Activated CD4-positive, alpha-beta T cell treated with anti-CD3 and anti-CD28 coated beads for 4 hours (primary cell): ENCODE measurements at regions not wholly inside any gene's neighbourhood (a gene's known extent, or its start where the extent isn't known, plus 50 kb on each side); places are given as distances from the start of the nearest gene placed in this dataset.
A peak's percentile ranks its signal among the peaks of the same experiment; 100 is the strongest.
"Not testable (repeated sequence)": the region's sequence is repeated elsewhere in the genome, so short reads cannot be mapped to it uniquely, and the experiment has no call there.

Experiments used
- DNase-seq, 2 donors: peaks; one replicate each; pipeline ENCODE4 v3.0.0-alpha.2; 2020

DNA sequence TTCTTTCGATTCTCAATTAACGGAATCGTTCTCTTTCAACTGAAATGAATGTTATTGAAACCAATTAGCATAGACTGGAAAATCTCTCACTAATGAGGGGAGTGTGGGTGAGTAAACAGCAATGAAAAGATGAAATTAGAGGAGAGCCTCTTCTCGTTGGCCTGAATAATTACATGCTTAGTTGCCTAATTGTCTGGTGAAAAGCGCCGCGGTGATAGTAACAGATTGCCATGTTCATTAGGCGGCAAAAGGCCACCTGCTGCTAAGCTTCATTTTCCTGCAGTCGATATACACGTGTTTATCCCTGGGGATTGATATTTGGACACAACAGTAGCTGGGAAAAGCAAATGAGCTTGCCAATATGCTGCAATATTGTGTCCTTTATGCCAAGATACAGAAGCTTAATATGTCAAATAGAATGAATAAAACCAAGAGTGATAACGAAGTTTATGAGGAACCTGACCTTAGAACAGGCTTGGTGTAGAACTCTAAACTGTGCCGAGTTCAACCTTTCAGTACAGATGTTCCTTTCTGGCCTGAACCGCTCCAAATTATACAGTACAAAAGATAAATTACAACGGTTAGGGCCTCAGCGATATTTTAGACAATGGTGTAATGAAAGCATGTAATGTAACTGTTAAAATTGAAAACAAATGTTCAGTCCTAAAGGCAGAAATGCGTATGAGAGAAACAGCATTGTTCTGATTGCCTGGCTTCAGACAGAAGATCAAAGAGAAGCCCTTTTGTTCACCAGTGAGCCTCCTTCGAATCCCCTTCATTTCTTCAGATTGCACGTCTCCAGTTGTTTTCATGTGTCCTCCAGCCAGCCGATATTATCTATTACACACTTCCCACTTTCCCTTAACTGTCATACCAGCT lies 185.2 kb downstream of the SHOX2 start:
- DNase-seq, result no peak

DNA sequence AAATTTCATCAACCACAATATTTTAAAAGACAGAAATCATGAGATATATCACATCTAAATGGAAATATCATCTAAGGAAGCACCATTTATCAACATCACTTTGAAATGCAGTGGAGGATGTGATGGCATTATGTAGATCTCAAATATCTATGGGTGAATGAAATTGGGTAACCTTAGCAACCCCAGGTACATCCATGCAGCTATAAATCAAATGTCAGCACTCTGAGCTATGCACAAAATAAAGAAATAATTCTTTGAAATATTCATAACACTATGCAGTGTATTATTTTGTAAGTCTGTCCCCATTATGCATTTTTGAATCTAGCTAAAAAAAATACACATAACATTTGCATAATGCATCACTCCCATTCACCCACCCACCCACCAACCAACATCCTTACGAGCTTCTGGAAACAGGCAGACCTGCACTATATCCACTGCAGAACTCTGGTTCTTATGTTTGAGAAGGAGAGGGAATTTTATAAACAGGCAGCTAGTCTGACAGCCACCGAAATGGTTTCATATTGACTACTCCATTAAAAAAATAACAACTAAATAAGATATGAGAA lies 186.8 kb downstream of the SHOX2 start:
- DNase-seq, result no peak

DNA sequence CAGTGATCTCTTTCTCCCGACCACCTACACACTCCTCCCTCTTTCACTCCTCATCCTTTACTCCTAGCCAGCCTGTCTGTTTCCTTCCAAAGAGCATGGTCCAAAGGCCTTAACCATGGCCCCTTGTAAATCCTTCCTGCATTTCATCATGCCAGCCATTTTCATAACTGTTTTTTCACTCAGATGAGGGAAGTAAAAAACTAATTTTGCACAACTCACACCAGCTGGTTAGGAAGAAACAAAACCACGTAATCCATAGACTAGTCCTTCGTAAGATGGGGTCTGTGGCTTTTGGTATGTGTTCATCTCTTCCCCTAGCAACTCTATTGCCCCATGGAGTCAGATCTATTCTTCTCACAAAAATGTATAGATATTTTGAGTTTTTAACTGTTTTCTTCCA lies 187.8 kb downstream of the SHOX2 start:
- DNase-seq, result no peak

DNA sequence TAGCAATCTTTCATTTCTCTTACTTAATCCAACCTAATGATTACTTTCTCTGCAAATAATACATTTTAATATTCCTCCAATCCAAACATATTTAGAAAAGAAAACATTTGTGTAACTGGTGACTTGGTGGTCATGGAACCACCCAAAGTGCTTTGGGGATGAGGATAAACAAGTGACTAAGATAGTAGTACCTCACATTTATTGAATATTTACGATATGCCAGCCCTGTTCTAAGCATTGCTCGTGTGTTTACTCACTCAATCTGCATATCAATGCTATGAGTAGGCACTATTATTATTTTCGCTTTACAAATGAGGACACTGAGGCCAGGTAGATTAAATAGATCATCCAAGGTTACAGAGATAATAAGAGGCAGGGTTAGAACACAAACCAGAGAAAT lies 189.5 kb downstream of the SHOX2 start:
- no peak for DNase-seq

DNA sequence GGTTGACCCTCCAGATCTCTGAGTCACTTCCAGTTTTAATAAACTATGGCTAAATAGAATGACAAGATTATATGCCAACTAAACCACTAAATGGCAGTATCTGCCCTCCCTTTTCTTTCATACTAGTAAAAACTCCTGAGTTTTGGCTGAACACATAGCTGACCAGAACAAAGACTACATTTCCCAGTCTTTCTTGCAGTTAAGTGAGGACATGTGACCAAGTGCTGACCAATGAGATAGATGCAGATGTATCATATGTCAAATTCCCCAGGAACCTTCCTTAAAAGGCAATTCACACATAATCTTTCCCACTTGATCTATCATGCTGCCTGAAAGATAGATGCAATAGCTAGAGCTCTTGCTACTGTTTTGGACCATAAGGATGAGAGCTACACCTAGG lies 191.3 kb downstream of the SHOX2 start:
- DNase-seq, result no peak

DNA sequence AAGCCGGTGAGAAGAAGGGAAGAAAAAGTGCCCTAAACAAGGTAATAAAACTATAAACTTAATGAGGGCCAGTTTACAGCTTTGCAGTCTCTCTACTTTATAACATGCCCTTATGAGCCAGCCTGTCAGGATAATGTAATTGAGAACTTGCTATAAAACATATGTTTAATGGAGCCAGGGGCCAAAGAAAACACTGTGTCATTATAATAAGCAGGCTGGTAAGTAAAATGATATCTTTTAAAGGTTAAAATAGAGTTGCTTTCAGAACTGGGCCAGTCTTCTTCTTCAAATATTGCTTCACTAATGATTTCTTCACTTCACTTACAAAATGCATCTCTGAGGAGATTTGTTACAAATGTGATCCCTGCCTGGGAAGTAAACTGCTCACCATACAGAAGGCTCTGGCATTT lies 192.5 kb downstream of the SHOX2 start:
- DNase-seq, result no peak

DNA sequence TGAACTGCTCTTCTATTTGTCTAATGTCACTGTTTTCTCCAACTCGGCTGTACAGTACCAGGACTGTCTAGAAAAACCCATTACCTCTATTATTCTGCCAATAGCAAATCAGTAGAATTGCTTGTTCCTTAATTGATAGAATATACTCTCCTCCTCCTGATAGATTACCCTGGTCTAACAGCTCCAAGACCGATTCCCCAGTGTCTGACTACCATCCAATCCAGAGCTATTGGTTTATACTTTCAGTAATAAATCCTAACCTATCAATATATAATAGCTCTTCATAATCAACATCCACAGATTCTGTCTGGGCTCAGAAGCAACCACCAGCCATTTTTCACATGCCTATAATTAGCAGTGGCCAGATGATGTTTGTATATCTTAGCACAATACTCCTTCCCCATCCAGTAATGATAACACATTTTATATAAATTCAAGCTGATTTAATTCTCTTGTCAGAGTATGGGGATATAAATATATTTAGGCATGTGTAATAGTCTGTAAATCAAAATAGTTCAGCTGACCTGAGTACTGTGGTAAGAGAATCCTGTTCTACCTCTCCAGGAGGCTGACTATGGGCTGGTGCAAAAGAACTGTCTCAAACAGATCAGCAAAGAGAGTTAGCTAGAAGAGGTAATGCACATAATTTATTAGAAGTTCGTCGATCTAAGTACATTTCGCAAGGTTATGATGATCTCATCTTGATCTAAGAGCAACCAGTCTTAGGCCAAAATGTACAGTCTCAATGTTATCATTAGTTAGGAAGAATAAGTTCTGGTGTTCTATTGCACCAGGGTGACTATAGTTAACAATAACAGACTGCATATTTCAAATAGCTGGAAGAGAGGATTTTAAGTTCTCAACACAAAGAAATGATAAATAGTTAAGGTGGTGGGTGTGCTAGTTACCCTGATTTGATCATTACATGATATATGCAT lies 193.4 kb downstream of the SHOX2 start:
- DNase-seq, result no peak

DNA sequence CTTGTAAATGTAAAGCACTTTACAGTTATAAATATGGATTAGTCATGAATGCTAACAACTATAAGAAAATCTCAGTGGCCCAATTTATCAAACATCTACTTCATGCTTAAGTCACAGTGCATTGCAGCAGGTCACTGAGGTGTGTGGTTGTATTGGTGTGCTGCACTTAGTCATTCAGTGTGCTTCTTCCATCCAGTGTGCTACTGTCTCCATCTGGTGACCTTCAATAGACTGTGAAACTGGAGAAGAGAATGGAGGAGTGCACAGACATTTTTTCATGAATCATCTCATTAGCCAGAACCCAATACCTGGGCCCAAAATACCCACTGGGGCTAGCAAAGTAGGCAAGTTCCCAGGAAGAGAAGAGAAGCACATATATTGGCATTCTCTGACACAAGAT lies 199.6 kb downstream of the SHOX2 start:
- no peak for DNase-seq

DNA sequence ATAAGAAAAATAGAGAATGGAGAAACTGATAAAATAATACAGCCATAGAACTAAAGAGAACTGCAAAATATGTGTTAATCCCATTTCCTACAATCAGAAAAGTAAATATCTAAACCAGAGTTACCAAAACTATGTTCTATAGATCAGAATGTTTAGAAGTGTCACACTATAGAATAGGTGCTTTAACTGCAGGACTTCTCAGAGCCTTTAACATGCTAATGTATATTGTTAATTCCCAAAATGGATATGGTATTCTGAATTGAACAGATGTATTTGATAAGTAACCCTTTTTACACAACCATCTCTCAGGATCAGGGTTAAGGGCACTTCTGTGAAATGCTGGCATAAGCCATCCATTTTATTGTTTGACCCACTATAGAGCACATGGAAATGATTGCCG lies 200.3 kb downstream of the SHOX2 start:
- DNase-seq, result no peak

DNA sequence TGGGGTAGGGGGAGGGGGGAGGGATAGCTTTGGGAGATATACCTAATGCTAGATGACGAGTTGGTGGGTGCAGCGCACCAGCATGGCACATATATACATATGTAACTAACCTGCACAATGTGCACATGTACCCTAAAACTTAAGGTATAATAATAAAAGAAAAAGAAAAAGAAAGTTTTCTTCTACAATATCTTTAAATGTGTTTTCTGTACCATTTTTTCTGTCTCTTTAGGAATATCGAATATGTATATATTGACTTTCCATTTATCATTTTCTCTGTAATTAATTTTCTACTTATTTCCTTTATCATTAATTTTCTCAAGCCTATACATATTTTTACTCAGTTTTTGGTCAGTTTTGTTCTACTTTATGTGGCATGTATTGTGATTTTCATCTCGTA lies 203.5 kb downstream of the SHOX2 start:
- DNase-seq, result not testable (repeated sequence)

DNA sequence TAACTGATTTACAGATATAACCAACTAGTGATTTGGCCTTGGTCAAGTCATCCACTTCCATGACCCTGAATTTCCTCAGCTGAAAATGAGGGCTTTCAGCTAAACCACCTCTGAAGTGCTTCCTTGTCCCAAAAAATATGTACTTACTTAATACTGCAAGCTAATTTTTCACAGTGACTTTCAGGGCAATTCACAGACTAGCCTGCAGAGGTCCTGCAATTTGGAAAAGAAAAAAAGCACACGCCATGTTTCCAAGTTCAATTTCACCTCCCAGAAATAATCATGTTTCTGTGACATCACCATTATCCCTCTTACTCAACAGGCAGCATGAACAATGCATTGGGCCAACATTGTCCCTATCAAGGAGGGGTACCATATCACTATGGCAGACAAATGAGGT lies 218.2 kb downstream of the SHOX2 start:
- DNase-seq, result no peak

DNA sequence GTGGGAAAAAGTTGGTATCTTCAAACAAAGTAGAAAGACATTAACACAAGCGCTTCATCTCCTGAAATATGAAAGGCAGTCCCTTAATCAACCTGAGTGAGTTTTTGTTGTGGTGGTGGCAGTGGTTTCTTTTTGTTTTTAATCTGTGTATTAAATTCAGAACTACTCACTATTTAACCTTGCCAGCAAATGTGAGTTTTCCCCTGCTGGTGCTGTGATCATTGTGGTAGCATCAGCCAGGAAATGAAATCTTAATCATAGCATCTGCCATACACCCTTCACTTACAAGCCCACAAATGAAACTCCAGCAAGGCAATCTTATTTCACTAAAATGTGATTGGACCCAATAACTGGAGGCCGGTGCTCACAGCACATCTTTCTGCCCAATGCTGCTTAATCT lies 229.7 kb downstream of the SHOX2 start:
- DNase-seq, result no peak

DNA sequence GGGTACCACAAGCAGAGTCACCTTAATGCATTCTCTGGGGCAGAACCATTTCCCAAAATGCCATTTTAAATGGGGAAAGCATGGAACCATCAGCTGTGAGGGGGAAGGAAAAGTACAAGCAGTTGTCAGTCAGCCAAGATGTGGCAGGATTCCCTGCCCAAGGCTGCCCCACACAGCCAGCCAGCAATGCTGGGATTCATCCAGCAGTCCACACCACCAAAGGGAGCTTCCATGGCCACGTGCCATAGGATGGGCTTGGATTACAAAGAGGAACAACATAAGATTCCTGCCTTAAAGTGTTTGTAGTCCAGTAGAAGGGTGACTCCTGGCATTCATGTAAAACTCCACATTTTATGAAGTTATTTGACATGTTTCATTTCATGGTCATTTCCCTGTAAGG lies 233.3 kb downstream of the SHOX2 start:
- DNase-seq, result no peak

DNA sequence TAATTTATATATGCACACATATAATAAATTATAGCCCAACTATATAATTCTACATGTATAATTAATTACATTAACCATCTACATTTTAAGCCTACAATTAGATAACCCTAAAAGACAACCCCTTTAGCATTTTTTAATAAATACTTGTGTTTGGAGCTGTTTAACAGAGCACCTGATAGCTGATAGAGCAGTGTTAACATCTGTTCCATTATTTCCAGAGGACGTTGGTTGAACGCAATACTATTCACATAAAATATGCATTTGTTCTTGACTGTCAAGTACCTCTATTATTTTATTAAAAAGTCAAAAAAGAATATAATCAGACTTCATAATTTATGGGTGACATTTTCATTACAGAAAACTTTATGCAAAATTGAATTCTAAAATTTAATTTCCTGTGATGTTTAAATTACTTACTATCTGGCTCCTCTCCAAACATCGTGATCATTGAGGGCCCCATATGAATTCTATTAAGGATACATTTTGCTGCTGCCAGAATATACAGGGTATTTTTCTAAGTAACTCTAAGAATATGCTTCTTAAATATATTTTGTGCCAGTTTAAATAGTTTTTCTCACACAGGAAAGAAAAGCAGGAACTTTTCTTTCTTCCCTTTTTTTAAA lies 234.3 kb downstream of the SHOX2 start:
- no peak for DNase-seq

DNA sequence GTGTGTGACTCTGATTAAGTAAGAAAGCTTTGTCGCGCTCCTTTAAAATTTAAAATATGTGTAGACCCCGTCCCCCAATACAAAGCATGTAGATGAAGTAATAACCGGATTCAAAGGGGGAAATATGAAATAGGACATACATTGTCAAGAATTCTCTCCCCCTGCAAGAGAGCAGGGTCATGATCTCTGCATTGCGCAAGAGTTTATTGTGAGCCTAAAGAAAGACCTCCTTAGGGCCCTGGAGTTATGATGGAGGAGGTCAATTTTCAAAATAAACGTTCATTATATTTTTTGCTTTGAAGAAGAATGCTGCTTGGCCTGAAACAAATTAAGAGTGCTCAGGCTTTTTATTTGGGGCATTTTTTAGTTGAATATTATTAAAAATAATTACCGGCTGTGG lies 235.0 kb downstream of the SHOX2 start:
- DNase-seq, result no peak

DNA sequence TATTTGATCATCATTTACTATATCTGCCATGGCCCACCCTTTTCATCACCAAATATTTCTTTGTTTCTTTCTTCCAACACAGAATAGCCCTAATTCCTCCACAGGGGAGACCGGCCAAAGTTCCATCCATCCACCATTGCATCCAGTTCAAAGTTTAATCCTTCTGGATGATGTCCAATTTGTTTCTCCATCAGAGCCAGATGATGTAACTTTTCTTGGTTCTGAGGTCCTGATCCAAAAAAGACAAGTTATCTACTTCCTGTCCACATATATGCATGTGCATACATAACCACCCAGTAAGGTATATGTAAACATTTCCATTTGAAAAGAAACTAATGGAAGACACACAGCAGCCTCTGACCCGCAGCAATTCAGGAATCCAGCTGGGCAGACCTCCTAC lies 237.3 kb downstream of the SHOX2 start:
- DNase-seq, result no peak

DNA sequence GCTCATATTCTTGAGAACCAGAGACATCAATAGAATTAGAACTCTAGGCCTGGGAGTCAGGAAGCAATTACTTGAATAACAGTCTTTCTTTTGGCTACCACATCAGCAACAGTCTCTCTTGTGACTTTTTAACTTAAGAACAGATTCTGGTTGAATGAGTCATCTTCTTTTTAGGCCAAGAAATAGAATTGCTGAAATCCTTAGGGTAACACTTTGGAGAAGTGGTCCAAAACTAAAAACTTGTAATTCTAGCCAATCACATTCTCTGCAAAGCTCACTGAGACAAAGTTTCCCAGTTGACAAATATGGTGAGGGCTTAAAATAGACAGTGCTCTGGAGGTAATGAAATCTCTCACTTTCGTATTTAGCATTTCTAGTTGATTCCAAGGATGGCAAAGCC lies 238.0 kb downstream of the SHOX2 start:
- DNase-seq, result no peak

DNA sequence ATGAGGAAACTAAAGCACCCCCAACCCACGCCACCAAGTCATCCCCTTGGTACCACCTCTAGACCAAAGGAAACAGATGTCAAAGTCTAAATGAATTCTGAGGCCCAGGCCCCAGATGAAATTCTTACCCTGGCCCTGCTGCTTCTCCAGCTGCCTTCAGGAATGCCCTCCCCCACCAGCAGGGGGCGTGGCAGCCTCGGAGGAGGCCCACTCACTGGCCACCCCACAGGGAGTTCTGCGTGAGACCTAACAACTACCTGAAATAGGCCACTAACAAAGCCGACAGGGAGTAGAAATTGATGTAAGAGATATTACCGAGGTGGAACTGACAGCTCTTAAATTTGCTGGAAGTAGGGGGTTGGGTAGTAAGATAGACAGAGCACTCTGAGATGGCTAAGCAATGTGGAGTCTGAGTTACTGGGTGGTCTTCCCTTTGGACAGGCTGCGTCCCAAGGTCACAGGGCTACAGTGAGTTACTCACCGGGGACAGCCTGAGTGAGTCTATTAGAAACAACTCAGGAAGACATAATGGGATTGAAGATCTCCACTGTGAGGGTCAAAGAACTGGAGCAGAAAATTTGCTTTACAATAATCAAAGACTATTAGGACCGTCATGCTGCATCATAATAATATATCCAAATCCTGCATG lies 240.7 kb downstream of the SHOX2 start:
- peak; percentile 2 to 5 for DNase-seq

DNA sequence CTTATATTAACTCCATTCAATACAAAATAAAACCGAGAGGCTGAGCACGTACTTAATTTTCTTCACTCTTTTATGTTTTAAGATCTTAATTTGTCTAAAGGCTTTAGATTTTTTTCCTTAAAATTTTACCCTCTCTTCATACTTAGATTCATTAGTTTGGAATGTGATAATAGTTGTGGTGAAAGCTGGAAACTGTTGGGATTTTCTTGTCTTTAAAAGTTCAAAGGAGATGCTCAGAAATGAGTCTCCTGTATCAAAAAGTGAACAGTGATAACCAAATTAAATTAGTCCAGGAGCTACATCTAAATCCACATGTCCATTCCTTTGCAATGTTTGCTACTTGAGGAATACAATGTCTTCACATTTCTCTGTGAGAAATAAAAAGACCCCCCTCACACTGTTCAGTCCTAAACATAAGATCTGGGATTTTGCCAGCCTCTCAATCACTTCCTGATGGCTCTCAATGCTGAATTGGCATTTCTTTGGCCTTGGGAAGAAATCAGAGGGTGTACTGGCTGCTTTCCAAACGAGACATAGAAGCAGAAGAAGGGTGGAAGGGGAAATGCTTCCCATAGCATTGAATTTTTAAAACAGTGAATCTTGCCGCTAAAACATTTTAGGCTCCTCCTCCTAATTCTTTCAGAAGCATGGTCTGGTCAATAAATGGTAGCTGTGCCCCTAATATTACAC lies 245.0 kb downstream of the SHOX2 start:
- DNase-seq, result no peak

DNA sequence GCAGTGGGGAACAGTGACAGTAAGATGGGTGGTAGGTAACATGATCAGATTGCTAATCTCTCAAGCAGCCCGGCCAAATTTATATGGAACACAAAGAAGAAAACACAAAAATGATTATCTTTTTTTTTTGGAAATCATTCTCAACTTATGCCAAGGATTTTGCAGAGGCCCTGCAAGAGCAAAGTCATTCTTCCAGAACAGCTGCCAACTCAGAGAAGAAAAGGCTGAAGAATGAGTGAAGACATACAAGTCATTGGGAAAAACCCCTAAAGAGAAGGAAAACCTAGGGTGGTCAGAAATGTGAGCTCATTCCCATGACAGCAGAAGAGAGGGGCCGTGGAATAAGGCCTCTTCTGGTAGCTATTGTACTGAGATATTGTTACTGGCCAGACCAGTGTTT lies 246.7 kb downstream of the SHOX2 start:
- DNase-seq, result no peak

DNA sequence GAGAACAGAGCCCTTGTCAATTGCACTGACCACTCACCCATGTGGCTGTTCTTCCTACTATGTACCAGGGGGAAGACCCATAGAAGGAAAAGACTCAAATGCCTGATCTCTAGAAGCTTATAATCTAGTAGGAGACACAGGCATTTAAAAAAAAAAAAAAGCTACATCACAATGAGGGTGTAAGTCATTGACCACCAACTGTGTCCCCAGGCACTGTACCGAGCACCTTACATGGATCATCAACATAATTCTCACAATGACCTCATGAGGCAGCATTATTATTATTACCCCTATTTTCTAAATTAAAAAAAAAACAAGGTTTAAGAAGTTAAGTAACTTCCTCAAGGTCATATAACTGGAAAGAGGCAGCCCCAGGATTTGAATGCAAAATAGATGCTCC lies 247.4 kb downstream of the SHOX2 start:
- DNase-seq, result no peak

DNA sequence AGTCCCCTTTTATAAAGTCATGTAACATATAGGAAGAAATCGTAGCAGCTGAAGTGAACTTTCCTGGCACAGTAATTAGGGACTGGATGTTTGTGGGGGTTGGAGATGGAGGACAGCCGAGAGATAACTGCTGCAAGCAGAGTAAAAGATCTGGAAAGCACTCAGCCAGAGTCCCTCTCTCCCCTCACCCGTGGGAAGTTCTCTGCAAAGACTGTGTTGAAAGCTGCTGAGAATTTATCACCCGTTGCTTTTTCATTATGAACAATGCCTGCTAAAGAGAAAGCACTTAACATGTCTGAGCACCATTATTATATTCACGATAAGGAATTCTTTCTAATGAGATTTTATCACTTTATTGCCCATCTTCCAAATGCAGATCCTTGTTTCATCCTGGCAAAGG lies 248.8 kb downstream of the SHOX2 start:
- DNase-seq, result no peak
